ENCODE measurements at regions not wholly inside any gene's neighbourhood (a gene's known extent, or its start where the extent isn't known, plus 50 kb on each side); places are given as distances from the start of the nearest gene placed in this dataset.

DNA sequence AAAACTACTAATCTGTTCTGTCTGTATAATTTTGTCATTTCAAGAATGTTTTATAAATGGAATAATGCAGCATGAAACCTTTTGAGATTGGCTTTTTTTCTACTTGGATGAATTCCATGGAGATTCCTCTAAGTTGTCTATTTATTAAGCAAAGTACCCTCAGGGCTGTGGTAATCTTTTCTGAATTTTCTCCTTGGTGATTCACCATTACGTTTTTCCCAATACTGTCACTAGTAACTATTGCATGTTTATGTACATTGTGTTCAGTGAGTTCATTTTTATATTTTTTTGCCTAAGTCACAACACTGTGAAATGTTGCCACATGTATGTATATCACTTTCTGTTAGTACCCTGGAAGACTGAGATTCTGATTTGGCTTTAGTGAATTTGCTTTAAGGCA lies 177.0 kb upstream of the GRIN3A start:
- no peak for DNase-seq
- H3K9me3 Mint-ChIP-seq, result no peaks in the 10 kb centered on the region
- H3K4me3 Mint-ChIP-seq, result no peak overlapping the region
- no peak for ATAC-seq (ENCODE audit: low read depth)
- no peak overlapping the region for H3K27ac Mint-ChIP-seq
- H3K4me1 Mint-ChIP-seq, result no peaks in the 10 kb centered on the region
- POLR2A ChIA-PET, result no interaction called here
- no peaks in the 10 kb centered on the region for H3K36me3 Mint-ChIP-seq
- no peaks in the 10 kb centered on the region for H3K27me3 Mint-ChIP-seq

DNA sequence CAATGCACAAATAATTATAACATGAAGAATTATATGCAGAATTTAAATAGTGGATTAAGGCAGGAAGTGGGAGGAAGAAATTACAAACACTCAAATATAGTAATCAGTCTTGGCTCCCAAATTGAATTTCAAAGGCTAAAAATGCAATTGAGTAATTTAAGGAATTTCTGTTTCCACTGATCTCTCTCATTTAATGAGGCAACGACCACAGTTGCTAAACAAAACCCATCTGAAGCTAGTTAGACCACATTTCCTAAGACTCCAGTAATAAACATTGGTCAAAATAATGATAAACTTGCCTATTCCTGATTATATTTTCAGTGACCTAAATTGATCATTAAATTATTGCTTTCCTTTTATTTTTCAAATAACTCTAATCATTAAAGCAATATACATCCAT lies 174.3 kb upstream of the GRIN3A start:
- Mint-ChIP-seq H3K27me3 (no peaks in the 10 kb centered on the region), H3K9me3 (no peaks in the 10 kb centered on the region), H3K4me1 (no peaks in the 10 kb centered on the region), H3K36me3 (no peaks in the 10 kb centered on the region), H3K27ac (no peak overlapping the region), H3K4me3 (no peak overlapping the region)
- POLR2A ChIA-PET, result no interaction called here
- no peak for DNase-seq
- ATAC-seq (ENCODE audit: low read depth), result no peak

DNA sequence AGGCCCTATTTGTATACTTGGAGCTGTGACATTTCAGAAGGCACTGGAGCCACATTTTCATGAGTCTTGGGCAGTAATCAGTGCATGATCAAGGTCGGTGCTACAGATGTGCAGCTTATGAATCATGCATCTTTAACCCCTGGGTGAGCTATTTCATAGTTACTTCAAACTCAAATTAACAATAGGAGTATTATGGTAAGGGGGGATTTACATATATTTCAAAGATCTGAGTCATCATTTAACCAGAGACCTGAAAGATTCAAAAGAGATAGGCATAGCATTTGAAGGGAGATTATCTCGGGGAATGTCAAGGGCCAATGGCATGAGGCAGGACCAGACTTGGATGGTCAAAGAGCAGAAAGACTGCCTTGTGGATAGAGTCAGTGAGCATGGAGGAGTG lies 169.0 kb upstream of the GRIN3A start:
- Mint-ChIP-seq H3K27me3 (no peaks in the 10 kb centered on the region), H3K27ac (no peak overlapping the region), H3K4me3 (no peak overlapping the region), H3K4me1 (no peaks in the 10 kb centered on the region), H3K9me3 (peaks cover 1% of the 10 kb centered on the region), H3K36me3 (no peaks in the 10 kb centered on the region)
- ATAC-seq (ENCODE audit: low read depth), result no peak
- no peak for DNase-seq
- POLR2A ChIA-PET, result no interaction called here

GRCh38 chr9:101904845-101905244 lies 166.4 kb upstream of the GRIN3A start:
- POLR2A ChIA-PET, result no interaction called here
- Mint-ChIP-seq H3K36me3 (no peaks in the 10 kb centered on the region), H3K4me3 (no peak overlapping the region), H3K27ac (no peak overlapping the region), H3K4me1 (no peaks in the 10 kb centered on the region), H3K27me3 (no peaks in the 10 kb centered on the region), H3K9me3 (peaks cover 1% of the 10 kb centered on the region)
- ATAC-seq (ENCODE audit: low read depth) (no peak), DNase-seq (no peak)

- no peaks in the 10 kb centered on the region for H3K4me1 Mint-ChIP-seq
- ATAC-seq (ENCODE audit: low read depth), result no peak
- H3K9me3 Mint-ChIP-seq, result no peaks in the 10 kb centered on the region
- no peaks in the 10 kb centered on the region for H3K27me3 Mint-ChIP-seq
- H3K4me3 Mint-ChIP-seq, result no peak overlapping the region
- no peaks in the 10 kb centered on the region for H3K36me3 Mint-ChIP-seq
- no peak for DNase-seq
- no peak overlapping the region for H3K27ac Mint-ChIP-seq
- POLR2A ChIA-PET, result no interaction called here
Observed at GRCh38 chr9:101902051-101902450, 163.6 kb upstream of the GRIN3A start.

- POLR2A ChIA-PET, result no interaction called here
- ATAC-seq (ENCODE audit: low read depth), result no peak
- no peaks in the 10 kb centered on the region for H3K27me3 Mint-ChIP-seq
- no peaks in the 10 kb centered on the region for H3K36me3 Mint-ChIP-seq
- no peaks in the 10 kb centered on the region for H3K9me3 Mint-ChIP-seq
- no peaks in the 10 kb centered on the region for H3K4me1 Mint-ChIP-seq
- H3K4me3 Mint-ChIP-seq, result no peak overlapping the region
- H3K27ac Mint-ChIP-seq, result no peak overlapping the region
- DNase-seq, result no peak
Observed at GRCh38 chr9:101897196-101897595, 158.7 kb upstream of the GRIN3A start.

GRCh38 chr9:101893661-101894646 lies 155.5 kb upstream of the GRIN3A start:
- H3K36me3 Mint-ChIP-seq, result no peaks in the 10 kb centered on the region
- H3K4me1 Mint-ChIP-seq, result no peaks in the 10 kb centered on the region
- H3K9me3 Mint-ChIP-seq, result no peaks in the 10 kb centered on the region
- no peak for ATAC-seq (ENCODE audit: low read depth)
- H3K27ac Mint-ChIP-seq, result no peak overlapping the region
- no peak overlapping the region for H3K4me3 Mint-ChIP-seq
- POLR2A ChIA-PET, result no interaction called here
- DNase-seq, result no peak
- no peaks in the 10 kb centered on the region for H3K27me3 Mint-ChIP-seq

GRCh38 chr9:101881508-101881907 lies 143.1 kb upstream of the GRIN3A start:
- POLR2A ChIA-PET, result no interaction called here
- Mint-ChIP-seq H3K9me3 (no peaks in the 10 kb centered on the region), H3K4me3 (no peak overlapping the region), H3K4me1 (no peaks in the 10 kb centered on the region), H3K27me3 (no peaks in the 10 kb centered on the region), H3K36me3 (no peaks in the 10 kb centered on the region), H3K27ac (no peak overlapping the region)
- ATAC-seq (ENCODE audit: low read depth) (no peak), DNase-seq (no peak)

DNA sequence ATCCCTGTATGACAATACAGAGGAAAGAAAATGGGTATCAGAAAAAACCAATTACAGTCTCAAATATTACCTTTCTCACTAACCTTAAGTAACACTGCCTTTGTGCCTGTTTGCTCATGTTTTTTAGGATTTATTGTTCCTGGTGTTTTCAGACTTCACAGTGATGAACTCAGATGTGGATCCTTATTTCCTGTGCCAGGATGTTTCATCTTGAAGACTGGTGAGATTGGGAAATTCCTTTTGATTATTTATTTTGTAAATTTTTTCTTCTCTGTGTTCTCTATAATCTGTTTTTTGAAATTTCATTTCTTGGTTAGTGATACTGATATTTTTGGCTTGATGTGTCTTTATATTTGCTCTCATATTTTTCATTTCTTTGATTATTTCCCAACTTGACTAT lies 142.4 kb upstream of the GRIN3A start:
- no peaks in the 10 kb centered on the region for H3K9me3 Mint-ChIP-seq
- DNase-seq (no peak), ATAC-seq (ENCODE audit: low read depth) (no peak)
- no peak overlapping the region for H3K4me3 Mint-ChIP-seq
- POLR2A ChIA-PET, result no interaction called here
- H3K4me1 Mint-ChIP-seq, result no peaks in the 10 kb centered on the region
- H3K27ac Mint-ChIP-seq, result no peak overlapping the region
- H3K36me3 Mint-ChIP-seq, result no peaks in the 10 kb centered on the region
- H3K27me3 Mint-ChIP-seq, result no peaks in the 10 kb centered on the region

- no peaks in the 10 kb centered on the region for H3K36me3 Mint-ChIP-seq
- no peaks in the 10 kb centered on the region for H3K9me3 Mint-ChIP-seq
- H3K4me1 Mint-ChIP-seq, result no peaks in the 10 kb centered on the region
- no peaks in the 10 kb centered on the region for H3K27me3 Mint-ChIP-seq
- ATAC-seq (ENCODE audit: low read depth) (no peak), DNase-seq (no peak)
- POLR2A ChIA-PET, result interaction anchor here (0.6 kb wide), 1 partner anchor 31 kb away, joined by 3 read pairs; no protein-coding TSS in a partner anchor
- no peak overlapping the region for H3K4me3 Mint-ChIP-seq
- no peak overlapping the region for H3K27ac Mint-ChIP-seq
Observed at GRCh38 chr9:101878734-101879133, 140.3 kb upstream of the GRIN3A start.

DNA sequence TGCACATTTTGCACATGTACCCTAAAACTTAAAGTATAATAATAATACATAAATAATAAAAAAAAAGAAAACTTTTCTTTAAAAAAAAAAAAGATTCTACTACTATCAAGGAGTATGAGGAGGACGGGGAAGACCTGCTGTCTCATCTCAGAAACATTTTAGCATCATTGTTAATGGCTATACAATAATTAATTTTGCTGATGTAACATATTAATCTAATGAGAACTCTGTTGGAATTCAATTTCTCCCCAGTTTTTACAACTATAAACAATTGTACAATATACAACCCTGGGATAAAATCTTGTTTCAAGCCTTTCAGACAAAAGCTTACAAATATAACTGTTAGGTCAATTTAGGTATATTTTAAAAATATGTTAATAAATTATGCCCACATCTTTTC lies 139.0 kb upstream of the GRIN3A start:
- POLR2A ChIA-PET, result no interaction called here

DNA sequence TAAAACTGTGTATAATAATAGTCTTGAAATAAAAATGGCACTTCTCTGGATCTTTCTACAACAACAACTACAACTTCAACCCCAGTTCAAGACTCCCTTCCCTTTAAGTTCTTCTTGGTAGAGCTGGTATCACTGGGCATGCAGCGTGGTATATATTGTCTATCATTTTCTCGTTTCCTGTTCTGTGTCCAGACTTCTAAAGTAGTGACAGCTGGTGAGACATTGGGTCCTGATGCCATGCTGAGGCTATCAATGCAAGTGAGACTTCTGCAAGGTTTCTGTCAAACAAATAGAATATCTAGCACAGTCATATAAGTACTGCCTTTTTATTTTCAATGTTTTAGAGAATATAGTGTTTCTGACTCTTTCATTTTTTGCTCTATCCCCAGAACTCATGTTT lies 123.0 kb upstream of the GRIN3A start:
- Mint-ChIP-seq H3K4me1 (no peaks in the 10 kb centered on the region), H3K4me3 (no peak overlapping the region), H3K9me3 (no peaks in the 10 kb centered on the region), H3K27me3 (no peaks in the 10 kb centered on the region), H3K27ac (no peak overlapping the region), H3K36me3 (no peaks in the 10 kb centered on the region)
- POLR2A ChIA-PET, result no interaction called here
- DNase-seq (no peak), ATAC-seq (ENCODE audit: low read depth) (no peak)

More for the DNA sequence above, 139.0 kb upstream of the GRIN3A start:
- Mint-ChIP-seq H3K4me3 (no peak overlapping the region), H3K27me3 (no peaks in the 10 kb centered on the region), H3K36me3 (no peaks in the 10 kb centered on the region), H3K4me1 (no peaks in the 10 kb centered on the region), H3K9me3 (no peaks in the 10 kb centered on the region), H3K27ac (no peak overlapping the region)
- DNase-seq (no peak), ATAC-seq (ENCODE audit: low read depth) (no peak)

GRCh38 chr9:101860920-101861319 lies 122.5 kb upstream of the GRIN3A start:
- ATAC-seq (ENCODE audit: low read depth), result no peak
- H3K9me3 Mint-ChIP-seq, result no peaks in the 10 kb centered on the region
- no peak overlapping the region for H3K4me3 Mint-ChIP-seq

GRCh38 chr9:101859620-101860019 lies 121.2 kb upstream of the GRIN3A start:
- H3K27ac Mint-ChIP-seq, result no peak overlapping the region
- DNase-seq, result no peak
- no peaks in the 10 kb centered on the region for H3K9me3 Mint-ChIP-seq
- H3K4me1 Mint-ChIP-seq, result no peaks in the 10 kb centered on the region
- ATAC-seq (ENCODE audit: low read depth), result no peak
- H3K36me3 Mint-ChIP-seq, result no peaks in the 10 kb centered on the region
- H3K27me3 Mint-ChIP-seq, result no peaks in the 10 kb centered on the region
- POLR2A ChIA-PET, result no interaction called here
- H3K4me3 Mint-ChIP-seq, result no peak overlapping the region

More at GRCh38 chr9:101860920-101861319, 122.5 kb upstream of the GRIN3A start:
- no peak for DNase-seq
- H3K4me1 Mint-ChIP-seq, result no peaks in the 10 kb centered on the region
- H3K36me3 Mint-ChIP-seq, result no peaks in the 10 kb centered on the region
- no peaks in the 10 kb centered on the region for H3K27me3 Mint-ChIP-seq
- no peak overlapping the region for H3K27ac Mint-ChIP-seq
- POLR2A ChIA-PET, result no interaction called here

Data from activated naive CD8-positive, alpha-beta T cell treated with anti-CD3 and anti-CD28 coated beads, Interleukin-2, amount 10 ng/mL, durations not matched to agents 7 days and 5 days (primary cell).